H9 (cell line): ENCODE measurements at regions not wholly inside any gene's neighbourhood (a gene's known extent, or its start where the extent isn't known, plus 50 kb on each side); places are given as distances from the start of the nearest gene placed in this dataset.

ENCODE experiments used
- DNase-seq: peaks from one replicate; pipeline ENCODE4 v3.0.0-alpha.2; 2017
- H2AFZ ChIP-seq: one replicate; pipeline ENCODE4 v1.6.1; 2013; ENCODE audit warnings: mild to moderate bottlenecking, low read length, control low read depth, moderate library complexity
- H2AK5ac ChIP-seq: 2 replicates; pipeline ENCODE4 v1.6.1; 2013; ENCODE audit warnings: low read length, control low read depth, mixed read lengths; ENCODE audit not compliant: insufficient read length
- H2BK120ac ChIP-seq: one replicate; pipeline ENCODE4 v1.6.1; 2013; ENCODE audit warnings: low read depth, mild to moderate bottlenecking, low read length, control low read depth, inconsistent platforms; ENCODE audit not compliant: poor library complexity, severe bottlenecking
- H2BK12ac ChIP-seq: 2 replicates; pipeline ENCODE4 v1.6.1; 2013; ENCODE audit warnings: low read length, control low read depth, mixed read lengths, low read depth; ENCODE audit not compliant: insufficient read length
- H2BK15ac ChIP-seq: 2 replicates; pipeline ENCODE4 v1.6.1; 2013; ENCODE audit warnings: low read depth, low read length, control low read depth
- H2BK20ac ChIP-seq: one replicate; pipeline ENCODE4 v1.6.1; 2013; ENCODE audit warnings: low read depth, mild to moderate bottlenecking, low read length, control low read depth, inconsistent platforms; ENCODE audit not compliant: poor library complexity, severe bottlenecking
- H2BK5ac ChIP-seq: 2 replicates; pipeline ENCODE4 v1.6.1; 2013; ENCODE audit warnings: low read length, control low read depth, mixed read lengths; ENCODE audit not compliant: insufficient read length
- H3K14ac ChIP-seq: 2 replicates; pipeline ENCODE4 v1.6.1; 2013; ENCODE audit warnings: low read length, control low read depth; ENCODE audit not compliant: insufficient read depth
- H3K18ac ChIP-seq: 2 replicates; pipeline ENCODE4 v1.6.1; 2013; ENCODE audit warnings: low read depth, mild to moderate bottlenecking, mixed read lengths, low read length, control low read depth; ENCODE audit not compliant: insufficient read length
- H3K23ac ChIP-seq: 2 replicates; pipeline ENCODE4 v1.6.1; 2013; ENCODE audit warnings: low read length, control low read depth, mixed read lengths, low read depth; ENCODE audit not compliant: insufficient read length
- H3K23me2 ChIP-seq: 2 replicates; pipeline ENCODE4 v1.6.1; 2013; ENCODE audit warnings: low read depth, mild to moderate bottlenecking, mixed read lengths, low read length, control low read depth; ENCODE audit not compliant: insufficient read length, poor library complexity, severe bottlenecking
- H3K27ac ChIP-seq: 2 replicates; pipeline ENCODE4 v1.5.1; 2013; ENCODE audit warnings: low read length, control low read depth, mixed read lengths, low read depth; ENCODE audit not compliant: insufficient read length
- H3K27me3 ChIP-seq: 2 replicates; pipeline ENCODE4 v1.6.1; 2013; ENCODE audit warnings: low read length, control low read depth, inconsistent platforms; ENCODE audit not compliant: insufficient read depth
- H3K4ac ChIP-seq: 2 replicates; pipeline ENCODE4 v1.6.1; 2013; ENCODE audit warnings: low read depth, mild to moderate bottlenecking, control low read depth, inconsistent platforms, low read length, moderate library complexity
- H3K4me1 ChIP-seq: 2 replicates; pipeline ENCODE4 v1.6.1; 2013; ENCODE audit warnings: low read length, control low read depth, inconsistent platforms; ENCODE audit not compliant: insufficient read depth
- H3K4me2 ChIP-seq: 2 replicates; pipeline ENCODE4 v1.6.1; 2013; ENCODE audit warnings: low read length, control low read depth, mixed read lengths; ENCODE audit not compliant: insufficient read length, insufficient read depth
- H3K56ac ChIP-seq: 2 replicates; pipeline ENCODE4 v1.6.1; 2013; ENCODE audit warnings: low read depth, mild to moderate bottlenecking, mixed read lengths, low read length, control low read depth; ENCODE audit not compliant: insufficient read length
- H3K79me1 ChIP-seq: 2 replicates; pipeline ENCODE4 v1.6.1; 2013; ENCODE audit warnings: low read depth, mild to moderate bottlenecking, moderate library complexity, low read length, control low read depth, inconsistent platforms; ENCODE audit not compliant: insufficient read depth, poor library complexity, severe bottlenecking
- H3K79me2 ChIP-seq: 2 replicates; pipeline ENCODE4 v1.6.1; 2013; ENCODE audit warnings: low read length, control low read depth, inconsistent platforms; ENCODE audit not compliant: insufficient read depth
- H3K9ac ChIP-seq: 2 replicates; pipeline ENCODE4 v1.6.1; 2013; ENCODE audit warnings: low read length, control low read depth, mixed read lengths; ENCODE audit not compliant: insufficient read length; ENCODE audit errors: extremely low read depth
- H3K9me3 ChIP-seq: one replicate; pipeline ENCODE4 v1.6.1; 2013; ENCODE audit warnings: low read depth, low read length, inconsistent platforms; ENCODE audit not compliant: control insufficient read depth
- H3T11ph ChIP-seq: one replicate; pipeline ENCODE4 v1.6.1; 2013; ENCODE audit warnings: mild to moderate bottlenecking, low read length, control low read depth, inconsistent platforms
- H4K20me1 ChIP-seq: one replicate; pipeline ENCODE4 v1.6.1; 2013; ENCODE audit not compliant: control insufficient read depth, insufficient read length, insufficient read depth
- H4K5ac ChIP-seq: 2 replicates; pipeline ENCODE4 v1.6.1; 2013; ENCODE audit warnings: low read depth, mild to moderate bottlenecking, mixed read lengths, low read length, control low read depth; ENCODE audit not compliant: insufficient read length
- H4K8ac ChIP-seq: replicated peaks from 2 replicates; pipeline ENCODE4 v1.6.1; 2013; ENCODE audit warnings: low read length, control low read depth, mixed read lengths, low read depth; ENCODE audit not compliant: insufficient read length
- H4K91ac ChIP-seq: 2 replicates; pipeline ENCODE4 v1.6.1; 2013; ENCODE audit warnings: low read depth, mild to moderate bottlenecking, moderate library complexity, mixed read lengths, low read length, control low read depth; ENCODE audit not compliant: insufficient read length
- H3K27ac Mint-ChIP-seq, 3 experiments: 2 replicates in 2 of 3; 3 replicates in 1 of 3; pipeline ENCODE4 v1.8.0; 2020 to 2021; ENCODE audit warnings: mixed read lengths in 3 of 3, mild to moderate bottlenecking in 1 of 3, moderate library complexity in 1 of 3
- H3K27me3 Mint-ChIP-seq: 2 replicates; pipeline ENCODE4 v1.8.0; 2021; ENCODE audit warnings: low read depth, mild to moderate bottlenecking, moderate library complexity, mixed read lengths
- H3K36me3 Mint-ChIP-seq, 3 experiments: 2 replicates in 2 of 3; 3 replicates in 1 of 3; pipeline ENCODE4 v1.8.0; 2020 to 2021; ENCODE audit warnings: low read depth in 3 of 3, mixed read lengths in 3 of 3; ENCODE audit not compliant: insufficient read depth in 1 of 3
- H3K4me1 Mint-ChIP-seq, 2 experiments: 2 replicates each; pipeline ENCODE4 v1.8.0; 2020; ENCODE audit warnings: mixed read lengths in 2 of 2
- H3K4me3 Mint-ChIP-seq, 2 experiments: 2 replicates in 1 of 2; 3 replicates in 1 of 2; pipeline ENCODE4 v1.8.0; 2020 to 2021; ENCODE audit warnings: mild to moderate bottlenecking in 2 of 2, mixed read lengths in 2 of 2, moderate library complexity in 1 of 2
- H3K9me3 Mint-ChIP-seq, 2 experiments: 2 replicates in 1 of 2; 3 replicates in 1 of 2; pipeline ENCODE4 v1.8.0; 2020; ENCODE audit warnings: mild to moderate bottlenecking in 2 of 2, mixed read lengths in 2 of 2, moderate library complexity in 1 of 2
- CTCF ChIP-seq: fragments of 200-600 bp; sonication (generic); conservative IDR thresholded peaks from 3 replicates; pipeline ENCODE4 v1.8.0; 2021; ENCODE audit warnings: antibody characterized with exemption, mild to moderate bottlenecking
- whole genome bisulfite sequencing: extraction: QIAGEN DNeasy Blood & Tissue Kit; methylation state at CpG from one replicate; pipeline ENCODE4 v1.1.7; 2013; ENCODE audit warnings: missing lambda C conversion rate, low lambda C conversion rate, mixed read lengths; ENCODE audit not compliant: insufficient read length; ENCODE audit errors: extremely low coverage; 5-methylcytosine and 5-hydroxymethylcytosine counted together

GRCh38 chr2:176626796-176627195 is 357.6 kb downstream of the MTX2 start:
- Histone ChIP-seq H3K79me1 (no peaks in the 10 kb centered on the region), H3K4me2 (no peak overlapping the region), H3K4me1 (no peaks in the 10 kb centered on the region), H2BK20ac (no peak overlapping the region), H2BK12ac (no peak overlapping the region), H4K91ac (no peak overlapping the region), H2BK120ac (no peak overlapping the region), H3K27ac (no peak overlapping the region), H2AFZ (no peak overlapping the region), H3K9me3 (no peaks in the 10 kb centered on the region), H3K23me2 (no peaks in the 10 kb centered on the region), H3K56ac (no peak overlapping the region), H4K5ac (no peak overlapping the region), H4K20me1 (no peaks in the 10 kb centered on the region), H4K8ac (no peak overlapping the region), H2AK5ac (no peak overlapping the region), H3K4ac (no peak overlapping the region), H2BK5ac (no peak overlapping the region), H3K27me3 (no peaks in the 10 kb centered on the region), H3K18ac (no peak overlapping the region), H3K79me2 (no peaks in the 10 kb centered on the region), H3K14ac (no peak overlapping the region), H3K9ac (no peak overlapping the region), H2BK15ac (no peak overlapping the region), H3T11ph (no peak overlapping the region), H3K23ac (no peak overlapping the region)
- H3K4me3 Mint-ChIP-seq = no peak overlapping the region
- no peaks in the 10 kb centered on the region for H3K36me3 Mint-ChIP-seq
- no CpG with 5 or more reads among the region's 8 CpGs for WGBS
- no peak for DNase-seq
- H3K9me3 Mint-ChIP-seq = no peaks in the 10 kb centered on the region
- H3K4me1 Mint-ChIP-seq = no peaks in the 10 kb centered on the region
- no peak for TF ChIP-seq CTCF
- peak overlapping the region in 1 of 3 experiments; percentile 13; a peak in 1 of 7 replicates for H3K27ac Mint-ChIP-seq
- peaks cover 44% of the 10 kb centered on the region for H3K27me3 Mint-ChIP-seq
